K562 (cell line): ENCODE measurements at regions not wholly inside any gene's neighbourhood (a gene's known extent, or its start where the extent isn't known, plus 50 kb on each side); places are given as distances from the start of the nearest gene placed in this dataset.

Experiments used
- ATAC-seq: fragments of 200-7000 bp; cut with Tn5 transposase; 3 replicates; pipeline ENCODE4 v1.9.1; 2020; ENCODE audit warnings: moderate library complexity
- BruUV-seq: library from RNA; stranded (reverse); fragments of 400-500 nt; replicated peaks from 2 replicates; lab custom pipeline; 2021; lab: Mats Ljungman, UMichigan
- CTCF ChIA-PET: fragments of 300-600 bp; formaldehyde crosslinking; extraction: SDS; loops from one replicate; lab custom pipeline; 2021; ENCODE audit warnings: low intra/inter-chr PET ratio; lab: Yijun Ruan, JAX
- POLR2A ChIA-PET: fragments of 300-600, 350-650 bp; sonication (Branson Sonifier 250); formaldehyde crosslinking; extraction: SDS; loops from one replicate; lab custom pipeline; 2021; ENCODE audit warnings: antibody characterized with exemption, inconsistent platforms; lab: Yijun Ruan, JAX
- DNase-seq, 4 experiments: peaks; one replicate each; pipeline versions ENCODE4 v3.0.0 to v3.0.0-alpha.2; 2011 to 2018; ENCODE audit warnings: low spot score in 3 of 4, mixed read lengths in 3 of 4; ENCODE audit errors: extremely low read depth in 1 of 4
- FAIRE-seq: peaks from 2 replicates; lab custom pipeline; 2011; peaks lifted over from hg19 to GRCh38; lab: Jason Lieb, UNC
- H2AFZ ChIP-seq: 2 replicates; pipeline ENCODE4 v1.6.0; 2011; ENCODE audit warnings: low read depth, low read length, control low read depth, inconsistent platforms
- H3K27ac ChIP-seq: fragments of 200-600 bp; 3 replicates; pipeline ENCODE4 v1.8.0; 2011; ENCODE audit warnings: low read depth, mild to moderate bottlenecking, control low read depth, inconsistent platforms, low read length, moderate library complexity, mixed read lengths; ENCODE audit errors: extremely low read depth
- H3K27me3 ChIP-seq, 2 experiments: fragments of 300-600 bp in 1 of 2; 2 replicates in 1 of 2; 3 replicates in 1 of 2; pipeline versions ENCODE4 v1.6.0 to v1.8.0; 2011; ENCODE audit warnings: inconsistent platforms in 2 of 2, low read length in 2 of 2, mild to moderate bottlenecking in 1 of 2, mixed read lengths in 1 of 2, moderate library complexity in 1 of 2; ENCODE audit not compliant: control insufficient read depth in 2 of 2, insufficient read depth in 2 of 2
- H3K36me3 ChIP-seq: fragments of 300-600 bp; 3 replicates; pipeline ENCODE4 v1.8.0; 2011; ENCODE audit warnings: mild to moderate bottlenecking, low read length, inconsistent platforms; ENCODE audit not compliant: control insufficient read depth, insufficient read depth
- H3K4me1 ChIP-seq, 2 experiments: fragments of 200-600 bp in 1 of 2; replicated peaks in 1 of 2; 2 replicates in 1 of 2; 3 replicates in 1 of 2; pipeline versions ENCODE4 v1.5.1 to v1.8.0; 2011; ENCODE audit warnings: inconsistent platforms in 2 of 2, low read length in 2 of 2, mild to moderate bottlenecking in 1 of 2, mixed read lengths in 1 of 2, moderate library complexity in 1 of 2; ENCODE audit not compliant: control insufficient read depth in 2 of 2, insufficient read depth in 2 of 2
- H3K4me2 ChIP-seq: 2 replicates; pipeline ENCODE4 v1.6.1; 2011; ENCODE audit warnings: low read length, control low read depth, inconsistent platforms, mixed read lengths; ENCODE audit not compliant: insufficient read depth
- H3K4me3 ChIP-seq: fragments of 200-600 bp; sonication (generic), shearing (Covaris generic); 2 replicates; pipeline ENCODE4 v1.5.1; 2016; ENCODE audit warnings: control low read depth, inconsistent platforms
- H3K79me2 ChIP-seq: fragments of 200-600 bp; 3 replicates; pipeline ENCODE4 v1.8.0; 2011; ENCODE audit warnings: low read length, inconsistent platforms; ENCODE audit not compliant: control insufficient read depth, insufficient read depth
- H3K9ac ChIP-seq, 2 experiments: 2 replicates each; pipeline versions ENCODE4 v1.6.0 to v1.6.1; 2011; ENCODE audit warnings: low read depth in 2 of 2, low read length in 2 of 2, control low read depth in 1 of 2, inconsistent platforms in 1 of 2, mild to moderate bottlenecking in 1 of 2, mixed read lengths in 1 of 2; ENCODE audit not compliant: insufficient read depth in 1 of 2
- H3K9me1 ChIP-seq: one replicate; pipeline ENCODE4 v1.6.0; 2011; ENCODE audit warnings: inconsistent platforms, mild to moderate bottlenecking, low read length, moderate library complexity; ENCODE audit not compliant: control insufficient read depth, insufficient read depth
- H3K9me3 ChIP-seq: replicated peaks from 2 replicates; pipeline ENCODE4 v1.5.1; 2011; ENCODE audit warnings: low read depth, low read length, inconsistent platforms; ENCODE audit not compliant: control insufficient read depth, insufficient read depth
- H4K20me1 ChIP-seq: replicated peaks from 2 replicates; pipeline ENCODE4 v1.6.1; 2011; ENCODE audit warnings: low read length, inconsistent platforms, mixed read lengths; ENCODE audit not compliant: control insufficient read depth, insufficient read depth
- MTA1 ChIP-seq: fragments of 450-650 bp; IDR thresholded peaks from 2 replicates; pipeline ENCODE4 v1.6.1; 2017; ENCODE audit warnings: borderline replicate concordance
- PHF20 ChIP-seq: fragments of 450-650 bp; IDR thresholded peaks from 2 replicates; pipeline ENCODE4 v1.6.1; 2018; ENCODE audit not compliant: partially characterized antibody
- SMARCA4 ChIP-seq: fragments of 450-650 bp; IDR thresholded peaks from 2 replicates; pipeline ENCODE4 v1.6.1; 2016
- YY1 ChIP-seq, 3 experiments: IDR thresholded peaks; 2 replicates each; pipeline ENCODE4 v1.6.1; 2011; ENCODE audit warnings: low read length in 2 of 3, mild to moderate bottlenecking in 2 of 3, moderate library complexity in 2 of 3, borderline replicate concordance in 1 of 3, control low read depth in 1 of 3, low read depth in 1 of 3; ENCODE audit not compliant: insufficient read depth in 3 of 3, insufficient replicate concordance in 2 of 3, control insufficient read depth in 1 of 3, insufficient read length in 1 of 3; ENCODE audit errors: extremely low read depth in 1 of 3
- WGBS: fragments of 100-300 bp; shearing (Covaris generic); methylation state at CpG from one replicate; pipeline ENCODE4 v1.1.6; 2016; ENCODE audit warnings: low coverage, mixed read lengths; ENCODE audit not compliant: insufficient coverage; ENCODE audit errors: missing lambda C conversion rate; 5-methylcytosine and 5-hydroxymethylcytosine counted together
- in situ Hi-C: fragments of 300-500 bp; cut with MboI; formaldehyde crosslinking; loops from 4 replicates; pipeline ENCODE4 v1.15.0; 2018; ENCODE audit warnings: inconsistent platforms, mixed read lengths
- intact Hi-C: fragments of 100-400 bp; cut with micrococcal nuclease; formaldehyde crosslinking; loops from 2 replicates; pipeline ENCODE4 v1.14.2; 2022
- TF ChIP-seq, protein P1 (sequence below): fragments of 150-350 bp; IDR thresholded peaks from 2 replicates; pipeline ENCODE4 v1.6.1; 2014; ENCODE audit warnings: low read depth, mild to moderate bottlenecking, low read length, borderline replicate concordance

DNA sequence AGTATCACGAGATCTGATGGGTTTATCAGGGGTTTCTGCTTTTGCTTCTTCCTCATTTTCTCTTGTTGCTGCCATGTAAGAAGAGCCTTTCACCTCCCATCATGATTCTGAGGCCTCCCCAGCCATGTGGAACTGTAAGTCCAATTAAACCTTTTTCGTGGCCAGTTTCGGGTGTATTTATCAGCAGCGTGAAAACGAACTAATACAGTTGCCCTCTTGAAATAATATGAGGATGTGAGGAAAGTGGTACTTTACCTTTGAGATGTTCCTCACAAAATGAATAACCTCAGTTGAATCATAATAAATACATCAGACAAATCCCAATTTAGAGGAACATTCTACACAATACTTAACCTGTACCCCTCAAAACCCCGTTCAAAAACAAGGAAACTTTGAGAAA, 356.4 kb downstream of the CPS1 start (continued):
- TF ChIP-seq, protein P1, sequence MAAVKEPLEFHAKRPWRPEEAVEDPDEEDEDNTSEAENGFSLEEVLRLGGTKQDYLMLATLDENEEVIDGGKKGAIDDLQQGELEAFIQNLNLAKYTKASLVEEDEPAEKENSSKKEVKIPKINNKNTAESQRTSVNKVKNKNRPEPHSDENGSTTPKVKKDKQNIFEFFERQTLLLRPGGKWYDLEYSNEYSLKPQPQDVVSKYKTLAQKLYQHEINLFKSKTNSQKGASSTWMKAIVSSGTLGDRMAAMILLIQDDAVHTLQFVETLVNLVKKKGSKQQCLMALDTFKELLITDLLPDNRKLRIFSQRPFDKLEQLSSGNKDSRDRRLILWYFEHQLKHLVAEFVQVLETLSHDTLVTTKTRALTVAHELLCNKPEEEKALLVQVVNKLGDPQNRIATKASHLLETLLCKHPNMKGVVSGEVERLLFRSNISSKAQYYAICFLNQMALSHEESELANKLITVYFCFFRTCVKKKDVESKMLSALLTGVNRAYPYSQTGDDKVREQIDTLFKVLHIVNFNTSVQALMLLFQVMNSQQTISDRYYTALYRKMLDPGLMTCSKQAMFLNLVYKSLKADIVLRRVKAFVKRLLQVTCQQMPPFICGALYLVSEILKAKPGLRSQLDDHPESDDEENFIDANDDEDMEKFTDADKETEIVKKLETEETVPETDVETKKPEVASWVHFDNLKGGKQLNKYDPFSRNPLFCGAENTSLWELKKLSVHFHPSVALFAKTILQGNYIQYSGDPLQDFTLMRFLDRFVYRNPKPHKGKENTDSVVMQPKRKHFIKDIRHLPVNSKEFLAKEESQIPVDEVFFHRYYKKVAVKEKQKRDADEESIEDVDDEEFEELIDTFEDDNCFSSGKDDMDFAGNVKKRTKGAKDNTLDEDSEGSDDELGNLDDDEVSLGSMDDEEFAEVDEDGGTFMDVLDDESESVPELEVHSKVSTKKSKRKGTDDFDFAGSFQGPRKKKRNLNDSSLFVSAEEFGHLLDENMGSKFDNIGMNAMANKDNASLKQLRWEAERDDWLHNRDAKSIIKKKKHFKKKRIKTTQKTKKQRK = no peak
- no peak for TF ChIP-seq PHF20

DNA sequence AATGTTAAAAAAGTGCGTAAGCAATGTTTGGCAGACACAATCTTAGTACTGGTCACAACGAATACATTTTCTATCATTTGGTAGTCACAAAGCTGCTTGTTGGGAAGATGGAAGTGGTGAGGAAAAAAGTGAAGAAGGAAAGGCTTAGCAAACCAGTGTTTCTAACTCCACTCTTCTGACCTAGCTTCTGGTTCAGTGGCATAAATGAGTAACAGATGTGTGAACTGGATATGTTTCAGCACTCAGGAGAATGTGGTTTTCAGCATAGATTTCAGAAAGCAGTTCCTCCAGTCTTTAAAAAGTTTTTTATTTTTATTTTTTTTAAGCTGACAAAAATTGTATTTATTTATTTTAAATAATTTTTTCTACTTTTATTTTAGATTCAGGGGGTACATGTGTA, 357.1 kb downstream of the CPS1 start:
- Histone ChIP-seq H3K4me1 (no peaks in the 10 kb centered on the region), H3K36me3 (no peaks in the 10 kb centered on the region), H3K9me1 (no peaks in the 10 kb centered on the region), H2AFZ (no peak overlapping the region), H3K9me3 (no peaks in the 10 kb centered on the region), H3K4me2 (no peak overlapping the region), H3K4me3 (no peak overlapping the region), H3K79me2 (no peaks in the 10 kb centered on the region), H3K27ac (no peak overlapping the region)
- FAIRE-seq = no peak
- ATAC-seq = no peak
- CTCF ChIA-PET = no interaction called here
- BruUV-seq = no TSS peak
- TF ChIP-seq SMARCA4 (no peak), YY1 (IDR thresholded peaks at IDR 0.05; ENCODE audit: borderline replicate concordance in 1 of 3, control insufficient read depth in 1 of 3, extremely low read depth in 1 of 3, insufficient read depth in 3 of 3, insufficient read length in 1 of 3, insufficient replicate concordance in 2 of 3, low read depth in 1 of 3, low read length in 2 of 3) (no peak), MTA1 (no peak)
- TF ChIP-seq, all 486 proteins: peak for 0
- Histone ChIP-seq H3K9ac (no peak overlapping the region), H4K20me1 (no peaks in the 10 kb centered on the region), H3K27me3 (no peaks in the 10 kb centered on the region)
- POLR2A ChIA-PET = no interaction called here
- 0% methylated on average over 2 of the region's 2 CpGs for WGBS
- in situ Hi-C loops = no loop called here
- intact Hi-C loops = no loop called here
- no peak for DNase-seq
